ENCODE measurements at regions not wholly inside any gene's neighbourhood (a gene's known extent, or its start where the extent isn't known, plus 50 kb on each side); places are given as distances from the start of the nearest gene placed in this dataset.

- no peak for TF ChIP-seq CTCF (tag by site-specific recombination; IDR thresholded peaks at IDR 0.05)
- no peak for TF ChIP-seq ZNF555 (tag by site-specific recombination; conservative IDR thresholded peaks at IDR 0.05)
These were observed 276.5 kb upstream of the ERCC4 start for GRCh38 chr16:13643412-13643811.
